SK-N-SH (cell line): ENCODE measurements at regions not wholly inside any gene's neighbourhood (a gene's known extent, or its start where the extent isn't known, plus 50 kb on each side); places are given as distances from the start of the nearest gene placed in this dataset.

Source experiments
- CTCF ChIA-PET: fragments of 300-600, 350-600 bp; formaldehyde crosslinking; extraction: SDS; loops from one replicate; lab custom pipeline; 2021; lab: Yijun Ruan, JAX
- POLR2A ChIA-PET: fragments of 350-600 bp; sonication (Branson Sonifier 250); formaldehyde crosslinking; extraction: SDS; loops from one replicate; lab custom pipeline; 2020; ENCODE audit warnings: antibody characterized with exemption, inconsistent platforms; lab: Yijun Ruan, JAX
- DNase-seq: peaks from one replicate; pipeline ENCODE4 v3.0.0; 2012
- H2AFZ ChIP-seq: fragments of 200-600 bp; sonication (generic); 2 replicates; pipeline ENCODE4 v1.8.1; 2016; ENCODE audit warnings: antibody characterized with exemption, mild to moderate bottlenecking, low read depth
- H3F3A ChIP-seq: fragments of 200-600 bp; sonication (generic); replicated peaks from 2 replicates; pipeline ENCODE3; 2016; ENCODE audit warnings: antibody characterized with exemption, mild to moderate bottlenecking; ENCODE audit not compliant: insufficient read depth
- H3K27ac ChIP-seq, 2 experiments: fragments of 200-500 bp in 1 of 2; fragments of 200-600 bp in 1 of 2; sonication (Bioruptor generic) in 1 of 2; sonication (generic), shearing (Covaris generic) in 1 of 2; 2 replicates each; pipeline versions ENCODE4 v1.5.1 to v1.6.1; 2014 to 2016; ENCODE audit warnings: low read depth in 2 of 2, inconsistent platforms in 1 of 2, low read length in 1 of 2, mild to moderate bottlenecking in 1 of 2, mixed read lengths in 1 of 2
- H3K27me3 ChIP-seq: fragments of 200-600 bp; sonication (generic), shearing (Covaris generic); 2 replicates; pipeline ENCODE4 v1.6.1; 2016; ENCODE audit warnings: mixed run types; ENCODE audit not compliant: insufficient read depth
- H3K36me3 ChIP-seq, 2 experiments: fragments of 200-500 bp in 1 of 2; fragments of 200-600 bp in 1 of 2; sonication (Bioruptor generic) in 1 of 2; sonication (generic) in 1 of 2; replicated peaks in 1 of 2; 2 replicates each; pipeline versions ENCODE3 to v1.5.1; 2014 to 2016; ENCODE audit warnings: low read length in 1 of 2, mild to moderate bottlenecking in 1 of 2; ENCODE audit not compliant: insufficient read depth in 2 of 2, control insufficient read depth in 1 of 2
- H3K4me1 ChIP-seq, 2 experiments: fragments of 200-500 bp in 1 of 2; fragments of 200-600 bp in 1 of 2; sonication (Bioruptor generic) in 1 of 2; sonication (generic), shearing (Covaris generic) in 1 of 2; 2 replicates each; pipeline versions ENCODE4 v1.5.1 to v1.6.1; 2014 to 2016; ENCODE audit warnings: low read depth in 1 of 2, low read length in 1 of 2, mixed run types in 1 of 2; ENCODE audit not compliant: insufficient read depth in 2 of 2, control insufficient read depth in 1 of 2
- H3K4me2 ChIP-seq: fragments of 200-600 bp; sonication (generic), shearing (Covaris generic); 2 replicates; pipeline ENCODE4 v1.6.1; 2017; ENCODE audit warnings: mixed run types
- H3K4me3 ChIP-seq, 2 experiments: fragments of 200-500 bp in 1 of 2; fragments of 200-600 bp in 1 of 2; sonication (Bioruptor generic) in 1 of 2; sonication (generic), shearing (Covaris generic) in 1 of 2; 2 replicates each; pipeline versions ENCODE4 v1.5.1 to v1.8.1; 2014 to 2016; ENCODE audit warnings: low read depth in 2 of 2, inconsistent platforms in 1 of 2, low read length in 1 of 2, mild to moderate bottlenecking in 1 of 2, mixed read lengths in 1 of 2, moderate library complexity in 1 of 2
- H3K79me2 ChIP-seq: fragments of 200-600 bp; sonication (generic); 2 replicates; pipeline ENCODE4 v1.8.1; 2017; ENCODE audit warnings: mild to moderate bottlenecking; ENCODE audit not compliant: insufficient read depth
- H3K9ac ChIP-seq: fragments of 200-600 bp; sonication (generic); 2 replicates; pipeline ENCODE4 v1.6.1; 2017; ENCODE audit warnings: mixed run types
- H3K9me2 ChIP-seq: fragments of 200-600 bp; sonication (generic); 2 replicates; pipeline ENCODE4 v1.6.1; 2017; ENCODE audit warnings: mixed run types
- H3K9me3 ChIP-seq: fragments of 200-600 bp; sonication (generic); 2 replicates; pipeline ENCODE4 v1.6.1; 2017; ENCODE audit warnings: mixed run types, mild to moderate bottlenecking, moderate library complexity
- H4K20me1 ChIP-seq: fragments of 200-600 bp; sonication (generic); 2 replicates; pipeline ENCODE4 v1.6.1; 2017; ENCODE audit warnings: mild to moderate bottlenecking, mixed run types; ENCODE audit not compliant: insufficient read depth
- CHD2 ChIP-seq: fragments of 150-350 bp; IDR thresholded peaks from 2 replicates; pipeline ENCODE4 v1.6.1; 2018; ENCODE audit warnings: low read length; ENCODE audit not compliant: partially characterized antibody
- CTCF ChIP-seq: fragments of 200-600 bp; sonication (generic); IDR thresholded peaks from 2 replicates; pipeline ENCODE4 v1.6.1; 2017; ENCODE audit warnings: antibody characterized with exemption, mild to moderate bottlenecking, moderate library complexity
- ELF1 ChIP-seq: IDR thresholded peaks from 2 replicates; pipeline ENCODE4 v1.4.0; 2012
- EZH2phosphoT487 ChIP-seq: fragments of 200-600 bp; sonication (generic); IDR thresholded peaks from 2 replicates; pipeline ENCODE4 v1.6.1; 2017; ENCODE audit warnings: low read depth, mixed run types, mild to moderate bottlenecking, antibody characterized with exemption, moderate library complexity, borderline replicate concordance
- FOSL2 ChIP-seq: IDR thresholded peaks from 2 replicates; pipeline ENCODE4 v1.4.0; 2012; ENCODE audit warnings: low read depth, mild to moderate bottlenecking, moderate library complexity, borderline replicate concordance
- FOXM1 ChIP-seq: IDR thresholded peaks from 2 replicates; pipeline ENCODE4 v1.4.0; 2012; ENCODE audit warnings: low read depth, mild to moderate bottlenecking
- GABPA ChIP-seq: IDR thresholded peaks from 2 replicates; pipeline ENCODE4 v1.4.0; 2012; ENCODE audit warnings: low read depth, mild to moderate bottlenecking
- IRF3 ChIP-seq: fragments of 150-350 bp; IDR thresholded peaks from 2 replicates; pipeline ENCODE4 v1.6.1; 2016; ENCODE audit warnings: mild to moderate bottlenecking, low read depth, low read length
- MAX ChIP-seq: IDR thresholded peaks from 2 replicates; pipeline ENCODE4 v1.4.0; 2012; ENCODE audit warnings: low read depth
- MEF2A ChIP-seq: IDR thresholded peaks from 2 replicates; pipeline ENCODE4 v1.4.0; 2012; ENCODE audit warnings: low read depth, borderline replicate concordance
- MXI1 ChIP-seq: IDR thresholded peaks from 2 replicates; pipeline ENCODE4 v1.6.1; 2012; ENCODE audit warnings: mild to moderate bottlenecking, low read depth, low read length, improper control_type of control experiment
- NRF1 ChIP-seq: IDR thresholded peaks from 2 replicates; pipeline ENCODE4 v1.6.1; 2012; ENCODE audit warnings: low read depth, mild to moderate bottlenecking, low read length
- RFX5 ChIP-seq: IDR thresholded peaks from 2 replicates; pipeline ENCODE4 v1.6.1; 2012; ENCODE audit warnings: mild to moderate bottlenecking, improper control_type of control experiment, low read length
- RXRA ChIP-seq: IDR thresholded peaks from 2 replicates; pipeline ENCODE4 v1.4.0; 2012; ENCODE audit warnings: low read depth, mild to moderate bottlenecking, borderline replicate concordance
- SIN3A ChIP-seq: IDR thresholded peaks from 2 replicates; pipeline ENCODE4 v1.6.1; 2012; ENCODE audit warnings: low read depth, mild to moderate bottlenecking, low read length, moderate library complexity, borderline replicate concordance
- TAF1 ChIP-seq: IDR thresholded peaks from 2 replicates; pipeline ENCODE4 v1.6.1; 2012; ENCODE audit warnings: low read depth, mild to moderate bottlenecking, low read length, moderate library complexity, borderline replicate concordance
- TEAD4 ChIP-seq: IDR thresholded peaks from 2 replicates; pipeline ENCODE4 v1.4.0; 2012; ENCODE audit warnings: mild to moderate bottlenecking, borderline replicate concordance; ENCODE audit not compliant: insufficient read depth
- USF1 ChIP-seq: IDR thresholded peaks from 2 replicates; pipeline ENCODE4 v1.4.0; 2012; ENCODE audit warnings: low read depth, borderline replicate concordance
- USF2 ChIP-seq: fragments of 150-350 bp; IDR thresholded peaks from 2 replicates; pipeline ENCODE4 v1.6.1; 2017; ENCODE audit warnings: antibody characterized with exemption, low read length, low read depth, borderline replicate concordance
- YY1 ChIP-seq: IDR thresholded peaks from 2 replicates; pipeline ENCODE4 v1.4.0; 2012; ENCODE audit warnings: low read depth, mild to moderate bottlenecking
- ZBTB33 ChIP-seq: IDR thresholded peaks from 2 replicates; pipeline ENCODE4 v1.4.0; 2012; ENCODE audit warnings: low read depth, borderline replicate concordance
- WGBS: methylation state at CpG from one replicate; pipeline ENCODE4 v1.1.6; 2017; ENCODE audit warnings: low lambda C conversion rate; 5-methylcytosine and 5-hydroxymethylcytosine counted together

- TF ChIP-seq ZBTB33 (no peak), IRF3 (no peak), MEF2A (no peak), ELF1 (no peak)
These were observed 1613.0 kb upstream of the LRRTM3 start (continued) for GRCh38 chr10:65312876-65313275.

- H3K4me2 ChIP-seq, result no peak overlapping the region
- CTCF ChIA-PET, result no interaction called here
These were observed 1612.4 kb upstream of the LRRTM3 start for GRCh38 chr10:65313406-65313805.

More at GRCh38 chr10:65313406-65313805, 1612.4 kb upstream of the LRRTM3 start:
- TF ChIP-seq GABPA (no peak), ELF1 (no peak), ZBTB33 (no peak), TEAD4 (no peak), EZH2phosphoT487 (no peak), RFX5 (no peak), MXI1 (no peak), RXRA (no peak), SIN3A (no peak), FOXM1 (no peak), FOSL2 (no peak), YY1 (no peak), USF2 (no peak), USF1 (no peak), CHD2 (no peak), CTCF (no peak), MAX (no peak), TAF1 (no peak), NRF1 (no peak), IRF3 (no peak)
- H2AFZ ChIP-seq, result no peak overlapping the region
- H3K79me2 ChIP-seq, result no peaks in the 10 kb centered on the region
- no peaks in the 10 kb centered on the region for H3K27me3 ChIP-seq
- H3F3A ChIP-seq, result no peaks in the 10 kb centered on the region
- 39% methylated on average over 2 of the region's 2 CpGs for WGBS
- H3K27ac ChIP-seq, result no peak overlapping the region
- H3K4me3 ChIP-seq, result no peak overlapping the region
- H3K9me2 ChIP-seq, result no peaks in the 10 kb centered on the region
- no peaks in the 10 kb centered on the region for H3K9me3 ChIP-seq
- DNase-seq, result no peak
- H4K20me1 ChIP-seq, result no peaks in the 10 kb centered on the region
- POLR2A ChIA-PET, result no interaction called here
- no peak overlapping the region for H3K9ac ChIP-seq
- H3K4me1 ChIP-seq, result no peaks in the 10 kb centered on the region
- H3K36me3 ChIP-seq, result no peaks in the 10 kb centered on the region
